NCI-H2107 treated with DMSO at 0.1 percent for 48 hours (cell line): ENCODE measurements at regions not wholly inside any gene's neighbourhood (a gene's known extent, or its start where the extent isn't known, plus 50 kb on each side); places are given as distances from the start of the nearest gene placed in this dataset.

ENCODE experiments used
- DNase-seq: peaks from one replicate; lab custom pipeline; 2025; ENCODE audit not compliant: unreplicated experiment; lab: John Stamatoyannopoulos, UW

DNA sequence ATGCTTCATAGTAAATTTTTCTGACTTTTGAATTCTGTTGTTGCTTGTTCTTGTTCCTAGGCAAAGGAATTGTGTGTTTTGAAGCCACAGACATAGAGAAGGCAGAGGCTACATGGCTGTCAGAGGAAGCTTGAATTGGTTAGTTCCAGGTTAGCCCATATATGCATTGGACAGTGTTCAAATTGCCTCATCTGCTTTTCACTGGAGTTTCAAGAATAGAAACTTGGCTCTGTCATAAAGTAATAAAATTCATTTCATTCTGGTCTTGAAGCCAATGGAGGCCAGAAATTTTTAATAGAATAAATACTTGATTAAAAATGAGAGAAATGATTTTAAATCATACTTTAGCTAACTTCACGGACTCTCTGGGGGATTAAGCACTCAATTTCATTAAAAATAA is 178.0 kb downstream of the YIPF5 start:
- DNase-seq = no peak

DNA sequence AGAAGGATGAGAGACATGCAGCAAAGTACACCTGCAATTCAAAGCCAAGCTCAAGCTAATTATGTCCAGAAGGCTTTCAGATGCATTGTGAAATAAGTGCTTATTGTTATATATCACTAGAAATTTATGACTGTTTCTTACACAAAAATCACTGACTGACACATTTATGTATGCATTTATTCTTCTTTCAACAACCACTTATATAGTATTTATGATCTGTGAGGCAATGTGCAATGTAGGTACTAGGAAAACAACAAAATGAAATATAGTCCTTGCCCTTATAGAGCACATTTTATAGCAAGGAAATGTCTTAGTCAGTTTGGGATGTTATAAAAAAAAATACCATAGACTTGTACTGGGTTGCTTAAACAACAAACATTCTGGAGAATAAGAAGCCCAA is 167.6 kb downstream of the YIPF5 start:
- no peak for DNase-seq

DNA sequence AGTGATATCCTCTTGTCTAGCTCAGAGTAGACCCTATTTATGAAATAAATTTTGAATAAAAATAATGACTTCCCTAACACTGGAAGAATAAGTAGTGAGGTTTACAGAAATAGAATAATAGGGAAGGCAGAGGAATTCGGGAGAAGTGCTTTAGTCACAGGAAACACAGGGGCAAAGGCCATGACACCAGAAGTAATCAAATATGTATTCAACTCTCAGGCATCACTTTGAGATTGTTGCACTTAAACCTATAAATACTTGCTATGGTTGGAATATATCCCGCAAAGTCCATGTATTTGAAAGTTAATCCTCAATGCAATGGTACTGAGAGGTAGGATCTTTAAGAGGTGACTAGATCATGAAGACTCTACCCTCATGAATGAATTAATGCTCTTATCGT is 166.8 kb downstream of the YIPF5 start:
- DNase-seq = no peak

- DNase-seq = no peak
These were observed 166.3 kb downstream of the YIPF5 start for GRCh38 chr5:144004146-144004545.

- no peak for DNase-seq
These were observed 165.7 kb downstream of the YIPF5 start for GRCh38 chr5:144004751-144005150.

GRCh38 chr5:144009116-144009515 is 161.3 kb downstream of the YIPF5 start:
- DNase-seq = no peak

DNA sequence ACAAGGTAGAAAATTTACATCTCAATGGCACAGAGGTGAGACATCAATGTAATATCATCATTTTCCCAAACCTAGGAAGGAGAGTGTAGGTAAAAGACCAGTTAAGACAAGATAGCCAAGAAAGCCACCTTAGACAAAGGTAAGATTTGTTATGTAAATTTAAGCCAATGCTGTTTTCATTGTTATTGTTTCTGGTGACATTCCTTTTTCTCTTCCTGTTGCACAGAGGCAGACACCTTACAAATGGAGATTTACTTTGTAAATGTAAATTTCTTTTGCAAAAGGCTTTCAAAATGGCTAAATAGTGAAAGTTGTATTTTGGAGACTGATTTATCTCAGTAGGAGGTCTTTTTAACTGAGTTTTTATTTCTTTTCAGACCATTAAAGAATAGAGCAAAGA is 159.1 kb downstream of the YIPF5 start:
- no peak for DNase-seq

DNA sequence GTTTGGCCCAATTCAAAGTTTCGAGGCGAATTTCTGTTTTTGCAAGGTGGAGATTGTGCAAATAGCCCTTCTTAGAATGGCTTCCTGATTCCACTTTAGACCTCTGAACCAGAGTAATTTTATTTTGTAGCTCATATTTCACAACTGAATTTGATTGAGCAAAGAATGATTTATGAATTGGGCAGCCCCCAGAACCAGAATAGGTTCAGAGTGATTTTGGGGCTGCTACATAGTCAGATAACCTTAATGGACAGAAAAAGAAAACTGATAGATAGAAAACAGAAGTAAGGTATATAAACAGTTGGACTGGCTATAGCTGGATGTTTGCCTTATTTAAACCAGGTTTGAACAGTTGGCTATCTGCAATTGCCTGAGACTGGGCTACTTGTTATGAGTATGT is 156.6 kb downstream of the YIPF5 start:
- no peak for DNase-seq

DNA sequence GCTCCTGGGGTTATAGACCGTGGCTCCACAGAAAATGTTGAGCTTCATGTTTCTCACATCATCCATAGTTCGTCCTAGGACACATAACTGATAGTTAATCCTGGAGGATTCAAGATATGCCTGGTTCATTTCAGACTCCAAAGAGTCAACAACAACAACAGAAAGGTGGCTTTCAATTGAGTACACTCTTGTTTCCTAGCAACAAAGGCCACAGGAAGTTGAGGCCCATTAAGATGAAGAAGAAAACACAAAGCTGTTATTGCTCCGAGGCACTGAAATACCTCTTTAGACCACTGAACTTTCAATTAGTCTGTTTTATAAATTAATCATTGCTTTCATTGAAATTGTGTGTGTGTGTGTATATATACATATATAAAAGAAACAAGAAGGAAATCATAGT is 154.5 kb downstream of the YIPF5 start:
- no peak for DNase-seq

DNA sequence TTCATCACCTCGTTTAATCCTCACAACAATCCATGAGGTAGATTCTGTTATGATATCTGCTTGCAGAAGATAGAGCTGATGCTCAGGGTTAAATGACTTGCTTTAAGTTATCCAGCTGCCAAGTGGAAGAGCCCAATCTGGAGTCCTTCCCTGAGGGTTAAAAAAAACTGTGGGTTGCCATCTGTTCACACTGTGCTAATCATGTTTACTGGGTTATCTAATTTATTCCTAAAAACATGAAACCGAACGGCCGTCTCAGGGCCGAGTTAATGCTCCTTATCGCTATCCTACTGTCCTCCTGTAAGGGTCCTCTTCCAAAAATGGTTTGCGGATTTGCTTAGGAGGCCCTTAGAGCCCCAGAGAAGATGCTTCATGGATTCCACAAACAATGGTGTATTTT is 153.3 kb downstream of the YIPF5 start:
- DNase-seq = no peak

DNA sequence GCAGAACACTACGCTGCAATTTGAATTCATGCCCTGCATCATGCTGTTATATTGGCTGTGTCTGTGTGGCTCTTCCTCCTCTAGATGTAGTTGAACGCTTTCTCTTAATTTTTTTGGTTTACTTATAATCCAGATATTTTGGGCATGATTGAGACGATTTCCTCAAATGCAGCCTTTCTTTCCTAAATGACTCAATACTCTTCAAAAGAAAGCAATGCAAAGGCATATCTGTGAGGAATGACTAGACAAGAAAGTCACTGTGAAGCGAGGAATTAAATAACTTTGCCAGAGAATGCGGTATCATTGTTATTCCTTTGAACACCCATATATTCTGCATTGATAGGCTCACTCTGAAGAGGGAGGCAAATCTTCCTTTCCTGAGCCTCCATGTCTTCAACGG is 152.8 kb downstream of the YIPF5 start:
- no peak for DNase-seq

GRCh38 chr5:144024090-144024489 is 146.4 kb downstream of the YIPF5 start:
- no peak for DNase-seq

DNA sequence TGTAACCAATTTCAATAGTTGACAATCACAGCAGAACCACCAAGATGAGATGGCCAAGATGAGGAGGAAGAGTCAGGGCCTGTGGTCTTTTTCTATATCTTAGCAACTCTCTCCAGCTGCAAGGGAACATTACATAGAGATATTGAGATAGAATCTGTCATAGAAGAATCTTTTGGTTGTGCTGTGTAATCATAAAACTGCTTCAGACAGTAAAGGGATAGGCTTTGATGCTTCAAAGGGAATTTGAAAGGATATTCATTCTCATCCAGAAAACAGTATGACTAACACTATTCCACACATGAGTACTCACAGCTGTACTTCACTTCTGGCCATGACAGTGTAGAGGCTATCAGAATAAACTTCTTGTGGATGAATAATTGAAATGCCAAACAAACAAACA is 145.9 kb downstream of the YIPF5 start:
- DNase-seq = no peak

GRCh38 chr5:144026286-144026685 is 144.2 kb downstream of the YIPF5 start:
- DNase-seq = no peak

- no peak for DNase-seq
These were observed 142.4 kb downstream of the YIPF5 start for GRCh38 chr5:144028058-144028457.

DNA sequence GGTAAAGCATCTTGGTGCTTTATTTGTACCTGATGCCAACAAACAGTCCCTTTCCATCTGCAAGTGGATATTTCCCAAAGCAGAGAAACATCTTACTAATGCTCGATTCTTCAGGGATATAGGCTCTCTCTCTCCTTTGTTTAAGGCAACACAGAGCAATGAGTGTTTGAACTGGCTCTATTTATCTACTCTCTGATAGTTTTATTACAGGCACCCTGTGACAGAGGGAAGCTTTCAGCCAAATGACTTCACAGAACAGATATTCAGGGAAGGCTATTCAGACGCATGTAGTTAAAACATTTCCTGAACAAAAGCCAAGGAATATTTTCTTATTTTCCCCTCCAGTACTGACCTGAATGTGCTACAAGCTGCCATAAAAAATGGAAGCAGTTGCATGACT is 141.8 kb downstream of the YIPF5 start:
- DNase-seq = no peak

DNA sequence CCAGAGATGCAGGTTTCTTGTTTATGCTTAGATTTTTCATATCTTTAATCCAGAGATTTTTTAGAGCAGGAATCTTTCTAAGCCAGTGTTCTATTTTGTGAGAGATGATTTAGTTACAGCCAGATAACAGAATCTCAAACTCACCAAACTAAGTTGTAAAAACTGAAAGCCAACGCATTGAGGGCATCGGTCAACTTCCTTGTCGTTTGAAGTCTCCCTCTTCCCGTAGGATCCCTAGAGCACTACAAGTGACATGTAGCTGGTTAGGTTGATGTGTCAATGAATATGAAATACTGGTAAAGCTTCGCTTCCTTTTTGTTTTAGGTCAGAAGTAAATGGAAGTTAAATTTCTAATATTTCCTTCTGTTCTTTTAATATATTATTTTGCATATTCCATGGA is 139.6 kb downstream of the YIPF5 start:
- DNase-seq = no peak

DNA sequence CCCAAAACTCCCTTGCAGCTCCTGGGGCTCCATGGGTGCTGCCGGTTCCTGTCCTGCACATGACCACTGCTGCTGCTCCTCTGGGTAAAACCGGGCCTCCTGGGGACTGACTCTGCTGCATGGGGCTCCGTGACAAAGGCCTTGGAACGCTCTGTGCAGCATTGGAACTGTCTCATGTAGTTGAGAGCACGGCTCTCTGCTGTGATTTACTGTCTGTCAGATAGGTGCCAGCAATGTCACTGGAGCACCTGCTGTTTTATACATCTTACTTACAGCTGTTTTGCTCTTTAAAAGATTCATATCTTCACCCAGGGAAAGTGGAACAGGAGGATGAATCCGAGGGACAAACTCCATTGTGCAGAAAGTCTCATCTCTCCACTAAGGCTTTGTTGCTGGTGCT is 138.1 kb downstream of the YIPF5 start:
- DNase-seq = no peak

DNA sequence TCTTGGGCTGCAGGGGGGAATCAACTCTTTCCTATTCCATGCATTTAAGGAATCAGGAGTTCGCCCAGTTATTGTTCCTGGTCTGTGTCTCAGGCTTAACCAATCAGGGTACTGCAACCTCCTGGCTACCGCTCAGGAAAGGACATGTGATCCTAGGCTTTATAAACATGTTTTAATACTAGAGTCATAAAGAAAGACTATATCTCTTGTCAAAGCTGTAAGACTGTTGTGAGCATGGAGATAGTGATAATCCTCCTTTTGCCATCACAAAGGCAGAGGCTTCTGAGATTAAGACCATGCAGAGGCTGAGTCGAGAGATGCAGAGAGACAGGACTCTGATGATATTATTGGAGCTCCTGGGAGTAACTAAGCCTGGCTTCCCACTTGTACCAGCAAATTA is 137.0 kb downstream of the YIPF5 start:
- no peak for DNase-seq

DNA sequence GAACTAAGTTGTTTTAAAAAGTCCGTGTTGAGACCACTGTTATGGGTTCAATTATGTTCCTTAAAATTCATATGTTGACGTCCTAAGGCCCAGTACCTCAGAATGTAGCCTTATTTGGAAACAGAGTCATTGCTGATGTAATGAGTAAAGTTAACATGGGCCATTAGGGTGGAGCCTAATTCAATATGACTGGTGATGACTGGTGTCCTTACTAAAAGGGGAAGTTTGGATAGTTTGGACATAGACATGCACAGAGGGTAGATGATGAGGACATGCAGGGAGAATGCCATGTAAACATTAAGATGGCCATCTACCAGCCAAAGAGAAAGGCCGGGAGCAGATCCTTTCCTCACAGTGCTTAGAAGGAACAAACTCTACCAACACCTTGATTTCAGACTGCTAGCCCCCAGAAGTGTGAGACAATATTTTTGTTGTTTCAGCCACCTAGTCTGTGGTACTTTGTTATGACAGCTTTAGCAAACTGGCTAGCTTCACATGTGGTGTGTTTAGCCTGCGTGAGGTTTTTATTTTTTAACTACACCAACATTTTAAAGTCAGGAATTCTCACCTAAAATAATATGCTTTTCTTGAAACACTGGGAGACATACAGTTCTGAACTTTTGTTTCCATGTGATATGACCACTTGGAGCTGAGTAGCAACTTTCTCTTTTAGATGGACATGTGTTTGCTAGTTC is 135.3 kb downstream of the YIPF5 start:
- DNase-seq = no peak

- no peak for DNase-seq
These were observed 134.0 kb downstream of the YIPF5 start for GRCh38 chr5:144036476-144036875.

GRCh38 chr5:144040615-144041305 is 129.7 kb downstream of the YIPF5 start:
- DNase-seq = no peak

GRCh38 chr5:144042156-144042555 is 128.3 kb downstream of the YIPF5 start:
- DNase-seq = no peak
